RPMI7951 (cell line): ENCODE measurements at regions not wholly inside any gene's neighbourhood (a gene's known extent, or its start where the extent isn't known, plus 50 kb on each side); places are given as distances from the start of the nearest gene placed in this dataset.

Source experiments
- DNase-seq: peaks from one replicate; pipeline ENCODE4 v3.0.0-alpha.2; 2012; ENCODE audit warnings: low read depth

- DNase-seq = no peak
Observed at GRCh38 chr1:18561967-18562366, 68.7 kb upstream of the PAX7 start.

GRCh38 chr1:18564676-18565075 is 66.0 kb upstream of the PAX7 start:
- DNase-seq = no peak

GRCh38 chr1:18565321-18565720 is 65.3 kb upstream of the PAX7 start:
- DNase-seq = no peak

- DNase-seq = no peak
Observed at GRCh38 chr1:18568489-18568888, 62.2 kb upstream of the PAX7 start.

- DNase-seq = no peak
Observed at GRCh38 chr1:18569251-18569650, 61.4 kb upstream of the PAX7 start.

- DNase-seq = no peak
Observed at GRCh38 chr1:18569811-18570545, 60.7 kb upstream of the PAX7 start.

- no peak for DNase-seq
Observed at GRCh38 chr1:18571275-18571674, 59.4 kb upstream of the PAX7 start.

GRCh38 chr1:18572022-18572880 is 58.4 kb upstream of the PAX7 start:
- no peak for DNase-seq

GRCh38 chr1:18573170-18573569 is 57.5 kb upstream of the PAX7 start:
- DNase-seq = no peak

- DNase-seq = no peak
Observed at GRCh38 chr1:18574754-18575153, 55.9 kb upstream of the PAX7 start.

- DNase-seq = peak; percentile 26
Observed at GRCh38 chr1:18575620-18576019, 55.0 kb upstream of the PAX7 start.

- peak; percentile 21 for DNase-seq
Observed at GRCh38 chr1:18578271-18578670, 52.4 kb upstream of the PAX7 start.

GRCh38 chr1:18579267-18579666 is 51.4 kb upstream of the PAX7 start:
- peak; percentile 36 for DNase-seq

- no peak for DNase-seq
Observed at GRCh38 chr1:18580047-18580446, 50.6 kb upstream of the PAX7 start.

- DNase-seq = no peak
Observed at GRCh38 chr1:18580691-18581419, 49.8 kb upstream of the PAX7 start.
